ENCODE measurements at regions not wholly inside any gene's neighbourhood (a gene's known extent, or its start where the extent isn't known, plus 50 kb on each side); places are given as distances from the start of the nearest gene placed in this dataset.

- no peaks in the 10 kb centered on the region for H3K9me3 ChIP-seq
- H3K4me3 ChIP-seq = no peak overlapping the region
- intact Hi-C loops (cut with DNase I) = no loop called here
- no peaks in the 10 kb centered on the region for H3K36me3 ChIP-seq
- no peaks in the 10 kb centered on the region for H3K27me3 ChIP-seq
- no peaks in the 10 kb centered on the region for H3K4me1 ChIP-seq
- DNase-seq = no peak
- ATAC-seq = no peak
- H3K27ac ChIP-seq = no peak overlapping the region
- no peak for TF ChIP-seq CTCF (IDR thresholded peaks at IDR 0.05)
Measured at GRCh38 chr4:106454021-106454420, 85.4 kb upstream of the GIMD1 start.

- H3K27me3 ChIP-seq = no peaks in the 10 kb centered on the region
- no peak for ATAC-seq
- H3K4me1 ChIP-seq = no peaks in the 10 kb centered on the region
- TF ChIP-seq CTCF (IDR thresholded peaks at IDR 0.05) = no peak
- intact Hi-C loops (cut with DNase I) = no loop called here
- no peak overlapping the region for H3K27ac ChIP-seq
- no peak overlapping the region for H3K4me3 ChIP-seq
- H3K36me3 ChIP-seq = no peaks in the 10 kb centered on the region
- DNase-seq = no peak
- H3K9me3 ChIP-seq = no peaks in the 10 kb centered on the region
Measured at GRCh38 chr4:106451091-106451490, 82.5 kb upstream of the GIMD1 start.

- intact Hi-C loops (cut with DNase I) = no loop called here
- no peak overlapping the region for H3K4me3 ChIP-seq
- no peaks in the 10 kb centered on the region for H3K27me3 ChIP-seq
- H3K9me3 ChIP-seq = no peaks in the 10 kb centered on the region
- TF ChIP-seq CTCF (IDR thresholded peaks at IDR 0.05) = no peak
- DNase-seq (no peak), ATAC-seq (no peak)
- no peak overlapping the region for H3K27ac ChIP-seq
- no peaks in the 10 kb centered on the region for H3K4me1 ChIP-seq
- no peaks in the 10 kb centered on the region for H3K36me3 ChIP-seq
Measured at GRCh38 chr4:106450249-106450648, 81.7 kb upstream of the GIMD1 start.

GRCh38 chr4:106444557-106444956 is 76.0 kb upstream of the GIMD1 start:
- H3K4me3 ChIP-seq = no peak overlapping the region
- H3K27ac ChIP-seq = no peak overlapping the region
- no peaks in the 10 kb centered on the region for H3K4me1 ChIP-seq
- no peaks in the 10 kb centered on the region for H3K36me3 ChIP-seq
- intact Hi-C loops (cut with DNase I) = no loop called here
- H3K9me3 ChIP-seq = no peaks in the 10 kb centered on the region
- no peak for TF ChIP-seq CTCF (IDR thresholded peaks at IDR 0.05)
- ATAC-seq = no peak
- H3K27me3 ChIP-seq = no peaks in the 10 kb centered on the region
- DNase-seq = no peak

GRCh38 chr4:106430797-106431196 is 62.2 kb upstream of the GIMD1 start:
- Histone ChIP-seq H3K27ac (no peak overlapping the region), H3K27me3 (no peaks in the 10 kb centered on the region), H3K4me3 (no peak overlapping the region), H3K4me1 (no peaks in the 10 kb centered on the region), H3K9me3 (no peaks in the 10 kb centered on the region), H3K36me3 (no peaks in the 10 kb centered on the region)
- intact Hi-C loops (cut with DNase I) = no loop called here
- DNase-seq (no peak), ATAC-seq (no peak)
- TF ChIP-seq CTCF (IDR thresholded peaks at IDR 0.05) = no peak

GRCh38 chr4:106429885-106430284 is 61.3 kb upstream of the GIMD1 start:
- TF ChIP-seq CTCF (IDR thresholded peaks at IDR 0.05) = no peak
- Histone ChIP-seq H3K27ac (no peak overlapping the region), H3K27me3 (no peaks in the 10 kb centered on the region), H3K9me3 (no peaks in the 10 kb centered on the region), H3K4me3 (no peak overlapping the region), H3K36me3 (no peaks in the 10 kb centered on the region), H3K4me1 (no peaks in the 10 kb centered on the region)
- intact Hi-C loops (cut with DNase I) = no loop called here
- ATAC-seq (no peak), DNase-seq (no peak)

Data from upper lobe of right lung (tissue), 1 donor.